Pons (tissue), 1 donor: ENCODE measurements at regions not wholly inside any gene's neighbourhood (a gene's known extent, or its start where the extent isn't known, plus 50 kb on each side); places are given as distances from the start of the nearest gene placed in this dataset.

Source experiments
- DNase-seq: peaks from one replicate; pipeline ENCODE4 v3.0.0-alpha.2; 2016; ENCODE audit warnings: low spot score

- peak; percentile 22 for DNase-seq
Measured at GRCh38 chr5:89988998-89989655, 420.4 kb downstream of the CETN3 start.

- DNase-seq = no peak
Measured at GRCh38 chr5:89988129-89988810, 421.3 kb downstream of the CETN3 start.

- no peak for DNase-seq
Measured at GRCh38 chr5:89983216-89983615, 426.3 kb downstream of the CETN3 start.

- DNase-seq = no peak
Measured at GRCh38 chr5:89981878-89982773, 427.4 kb downstream of the CETN3 start.

- DNase-seq = no peak
Measured at GRCh38 chr5:89981021-89981420, 428.5 kb downstream of the CETN3 start.

- no peak for DNase-seq
Measured at GRCh38 chr5:89973516-89973915, 436.0 kb downstream of the CETN3 start.

GRCh38 chr5:89972901-89973300 is 436.7 kb downstream of the CETN3 start:
- no peak for DNase-seq

GRCh38 chr5:89968958-89969381 is 440.6 kb downstream of the CETN3 start:
- no peak for DNase-seq

GRCh38 chr5:89967771-89968444 is 441.6 kb downstream of the CETN3 start:
- DNase-seq = no peak

GRCh38 chr5:89956838-89957237 is 452.7 kb downstream of the CETN3 start:
- no peak for DNase-seq

- DNase-seq = no peak
Measured at GRCh38 chr5:89954916-89955315, 454.6 kb downstream of the CETN3 start.

- DNase-seq = no peak
Measured at GRCh38 chr5:89951876-89952275, 457.7 kb downstream of the CETN3 start.

GRCh38 chr5:89950234-89950633 is 459.3 kb downstream of the CETN3 start:
- no peak for DNase-seq

GRCh38 chr5:89948977-89949376 is 460.6 kb downstream of the CETN3 start:
- DNase-seq = no peak

- no peak for DNase-seq
Measured at GRCh38 chr5:89946916-89947315, 462.6 kb downstream of the CETN3 start.

- no peak for DNase-seq
Measured at GRCh38 chr5:89946508-89946907, 463.0 kb downstream of the CETN3 start.

GRCh38 chr5:89942171-89942570 is 467.4 kb downstream of the CETN3 start:
- DNase-seq = no peak

GRCh38 chr5:89936576-89936975 is 473.0 kb downstream of the CETN3 start:
- DNase-seq = no peak

- DNase-seq = no peak
Measured at GRCh38 chr5:89934069-89934468, 475.5 kb downstream of the CETN3 start.

- no peak for DNase-seq
Measured at GRCh38 chr5:89932771-89933181, 476.8 kb downstream of the CETN3 start.

GRCh38 chr5:89930591-89931392 is 478.8 kb downstream of the CETN3 start:
- DNase-seq = no peak
